ENCODE measurements at regions not wholly inside any gene's neighbourhood (a gene's known extent, or its start where the extent isn't known, plus 50 kb on each side); places are given as distances from the start of the nearest gene placed in this dataset.

- no peak for DNase-seq (ENCODE audit: low read depth)
- TF ChIP-seq, protein P1, sequence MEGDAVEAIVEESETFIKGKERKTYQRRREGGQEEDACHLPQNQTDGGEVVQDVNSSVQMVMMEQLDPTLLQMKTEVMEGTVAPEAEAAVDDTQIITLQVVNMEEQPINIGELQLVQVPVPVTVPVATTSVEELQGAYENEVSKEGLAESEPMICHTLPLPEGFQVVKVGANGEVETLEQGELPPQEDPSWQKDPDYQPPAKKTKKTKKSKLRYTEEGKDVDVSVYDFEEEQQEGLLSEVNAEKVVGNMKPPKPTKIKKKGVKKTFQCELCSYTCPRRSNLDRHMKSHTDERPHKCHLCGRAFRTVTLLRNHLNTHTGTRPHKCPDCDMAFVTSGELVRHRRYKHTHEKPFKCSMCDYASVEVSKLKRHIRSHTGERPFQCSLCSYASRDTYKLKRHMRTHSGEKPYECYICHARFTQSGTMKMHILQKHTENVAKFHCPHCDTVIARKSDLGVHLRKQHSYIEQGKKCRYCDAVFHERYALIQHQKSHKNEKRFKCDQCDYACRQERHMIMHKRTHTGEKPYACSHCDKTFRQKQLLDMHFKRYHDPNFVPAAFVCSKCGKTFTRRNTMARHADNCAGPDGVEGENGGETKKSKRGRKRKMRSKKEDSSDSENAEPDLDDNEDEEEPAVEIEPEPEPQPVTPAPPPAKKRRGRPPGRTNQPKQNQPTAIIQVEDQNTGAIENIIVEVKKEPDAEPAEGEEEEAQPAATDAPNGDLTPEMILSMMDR (conservative IDR thresholded peaks at IDR 0.05; ENCODE audit: low read depth, low read length) = no peak
- no peak overlapping the region for H3K4me3 ChIP-seq (ENCODE audit: low read length)
These were observed 148.5 kb upstream of the GYPC start for GRCh38 chr2:126507425-126507911.

GRCh38 chr2:126510356-126510755, 145.6 kb upstream of the GYPC start:
- H3K4me3 ChIP-seq (ENCODE audit: low read length) = no peak overlapping the region
- DNase-seq (ENCODE audit: low read depth) = no peak
- TF ChIP-seq, protein P1 (conservative IDR thresholded peaks at IDR 0.05; ENCODE audit: low read depth, low read length) = no peak

DNA sequence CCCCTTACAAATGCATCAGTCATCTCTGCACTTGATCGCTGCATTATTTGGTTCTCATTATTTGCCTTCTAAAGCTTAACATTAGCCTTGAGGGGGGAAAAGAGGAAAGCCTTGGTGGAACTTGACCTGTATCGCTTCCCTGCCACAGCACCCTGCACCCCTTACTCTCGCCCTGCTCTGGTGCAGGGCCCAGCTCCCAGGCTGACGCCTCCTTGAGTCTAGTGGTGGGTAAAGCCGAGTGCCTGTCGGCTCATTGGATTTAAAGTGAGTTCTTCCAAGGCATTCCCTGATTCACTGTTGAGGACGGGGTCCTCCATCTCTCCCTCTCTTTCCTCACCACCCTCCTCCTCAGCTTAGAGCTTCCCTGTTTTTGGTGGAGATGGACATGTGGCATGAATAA, 145.0 kb upstream of the GYPC start:
- DNase-seq (ENCODE audit: low read depth) = no peak
- TF ChIP-seq, protein P1 (conservative IDR thresholded peaks at IDR 0.05; ENCODE audit: low read depth, low read length) = no peak
- H3K4me3 ChIP-seq (ENCODE audit: low read length) = no peak overlapping the region

DNA sequence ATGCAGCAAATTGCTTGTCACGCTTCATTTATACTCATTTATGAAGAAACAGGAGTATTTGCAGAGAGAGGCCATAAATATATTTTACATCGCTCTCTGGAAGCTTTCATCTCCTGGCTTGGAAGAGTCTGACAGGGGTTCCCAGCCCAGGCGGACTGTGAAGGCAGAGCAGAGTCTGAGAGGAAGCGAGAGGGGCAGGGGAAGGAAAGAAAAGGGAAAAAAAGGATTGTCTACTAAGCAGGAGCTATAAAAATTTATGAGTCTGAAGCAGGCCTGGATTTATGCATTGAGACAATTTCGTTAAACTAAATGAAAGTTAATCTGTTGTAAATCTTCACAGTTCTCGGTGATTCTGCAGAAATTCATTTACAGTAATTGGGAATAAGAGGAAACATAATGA, 143.9 kb upstream of the GYPC start:
- H3K4me3 ChIP-seq (ENCODE audit: low read length) = no peak overlapping the region
- no peak for DNase-seq (ENCODE audit: low read depth)
- TF ChIP-seq, protein P1 (conservative IDR thresholded peaks at IDR 0.05; ENCODE audit: low read depth, low read length) = no peak

GRCh38 chr2:126513033-126513432, 142.9 kb upstream of the GYPC start:
- H3K4me3 ChIP-seq (ENCODE audit: low read length) = no peak overlapping the region
- DNase-seq (ENCODE audit: low read depth) = no peak
- TF ChIP-seq, protein P1 (conservative IDR thresholded peaks at IDR 0.05; ENCODE audit: low read depth, low read length) = no peak

GRCh38 chr2:126515471-126515870, 140.5 kb upstream of the GYPC start:
- TF ChIP-seq, protein P1 (conservative IDR thresholded peaks at IDR 0.05; ENCODE audit: low read depth, low read length) = no peak
- DNase-seq (ENCODE audit: low read depth) = no peak
- H3K4me3 ChIP-seq (ENCODE audit: low read length) = no peak overlapping the region

- DNase-seq (ENCODE audit: low read depth) = no peak
- H3K4me3 ChIP-seq (ENCODE audit: low read length) = no peak overlapping the region
- TF ChIP-seq, protein P1 (conservative IDR thresholded peaks at IDR 0.05; ENCODE audit: low read depth, low read length) = no peak
These were observed 137.8 kb upstream of the GYPC start for GRCh38 chr2:126518196-126518595.
